ENCODE measurements at regions not wholly inside any gene's neighbourhood (a gene's known extent, or its start where the extent isn't known, plus 50 kb on each side); places are given as distances from the start of the nearest gene placed in this dataset.
A peak's percentile ranks its signal among the peaks of the same experiment; 100 is the strongest.

- Histone ChIP-seq H3K9me3 (ENCODE audit: low read length) (no peaks in the 10 kb centered on the region), H4K20me1 (ENCODE audit: insufficient read depth, low read length) (no peaks in the 10 kb centered on the region), H3F3A (ENCODE audit: insufficient read depth, low read length) (no peaks in the 10 kb centered on the region), H3K79me2 (ENCODE audit: insufficient read depth, low read length) (no peaks in the 10 kb centered on the region), H2AFZ (ENCODE audit: low read length) (no peak overlapping the region), H3K4me1 (ENCODE audit: insufficient read depth, low read length, severe bottlenecking) (peaks cover 47% of the 10 kb centered on the region), H3K36me3 (ENCODE audit: insufficient read depth, low read length) (no peaks in the 10 kb centered on the region; the same call in 1 of the 2 replicates), H3K4me3 (ENCODE audit: low read depth, low read length, poor library complexity, severe bottlenecking) (peak overlapping the region; percentile 43), H3K4me2 (ENCODE audit: low read length) (peak overlapping the region; percentile 70), H3K9ac (ENCODE audit: low read length) (peak overlapping the region; percentile 62), H3K27me3 (ENCODE audit: insufficient read depth, low read length) (no peaks in the 10 kb centered on the region), H3K27ac (ENCODE audit: low read depth, low read length, poor library complexity, severe bottlenecking) (peak overlapping the region; percentile 98), H3K9me2 (ENCODE audit: low read depth, low read length) (no peaks in the 10 kb centered on the region)
- TF ChIP-seq CTCF (IDR thresholded peaks at IDR 0.05; ENCODE audit: low read length) = no peak
- TF ChIP-seq EZH2 (IDR thresholded peaks at IDR 0.05; ENCODE audit: borderline replicate concordance, low read length) = no peak
Measured at GRCh38 chrX:79259073-79259689, 108.0 kb downstream of the ITM2A start.

GRCh38 chrX:79243691-79244090, 99.2 kb downstream of the GPR174 start:
- no peaks in the 10 kb centered on the region for H3K36me3 ChIP-seq (ENCODE audit: insufficient read depth, low read length)
- no peak overlapping the region for H3K4me2 ChIP-seq (ENCODE audit: low read length)
- H3K9me2 ChIP-seq (ENCODE audit: low read depth, low read length) = no peaks in the 10 kb centered on the region
- H3K79me2 ChIP-seq (ENCODE audit: insufficient read depth, low read length) = no peaks in the 10 kb centered on the region
- no peaks in the 10 kb centered on the region for H3K4me1 ChIP-seq (ENCODE audit: insufficient read depth, low read length, severe bottlenecking)
- TF ChIP-seq EZH2 (IDR thresholded peaks at IDR 0.05; ENCODE audit: borderline replicate concordance, low read length) (no peak), CTCF (IDR thresholded peaks at IDR 0.05; ENCODE audit: low read length) (no peak)
- H3K4me3 ChIP-seq (ENCODE audit: low read depth, low read length, poor library complexity, severe bottlenecking) = no peak overlapping the region
- no peaks in the 10 kb centered on the region for H3F3A ChIP-seq (ENCODE audit: insufficient read depth, low read length)
- H2AFZ ChIP-seq (ENCODE audit: low read length) = no peak overlapping the region
- no peaks in the 10 kb centered on the region for H3K27me3 ChIP-seq (ENCODE audit: insufficient read depth, low read length)
- H3K27ac ChIP-seq (ENCODE audit: low read depth, low read length, poor library complexity, severe bottlenecking) = no peak overlapping the region
- H4K20me1 ChIP-seq (ENCODE audit: insufficient read depth, low read length) = no peaks in the 10 kb centered on the region
- H3K9me3 ChIP-seq (ENCODE audit: low read length) = no peaks in the 10 kb centered on the region
- H3K9ac ChIP-seq (ENCODE audit: low read length) = no peak overlapping the region

GRCh38 chrX:79235899-79236298, 91.4 kb downstream of the GPR174 start:
- no peak overlapping the region for H3K27ac ChIP-seq (ENCODE audit: low read depth, low read length, poor library complexity, severe bottlenecking)
- H3K9me3 ChIP-seq (ENCODE audit: low read length) = no peaks in the 10 kb centered on the region
- TF ChIP-seq EZH2 (IDR thresholded peaks at IDR 0.05; ENCODE audit: borderline replicate concordance, low read length) = no peak
- no peaks in the 10 kb centered on the region for H3K9me2 ChIP-seq (ENCODE audit: low read depth, low read length)
- no peak overlapping the region for H3K4me3 ChIP-seq (ENCODE audit: low read depth, low read length, poor library complexity, severe bottlenecking)
- no peaks in the 10 kb centered on the region for H3K27me3 ChIP-seq (ENCODE audit: insufficient read depth, low read length)
- H3K36me3 ChIP-seq (ENCODE audit: insufficient read depth, low read length) = no peaks in the 10 kb centered on the region
- H3K4me2 ChIP-seq (ENCODE audit: low read length) = no peak overlapping the region
- no peaks in the 10 kb centered on the region for H3F3A ChIP-seq (ENCODE audit: insufficient read depth, low read length)
- H4K20me1 ChIP-seq (ENCODE audit: insufficient read depth, low read length) = no peaks in the 10 kb centered on the region
- no peaks in the 10 kb centered on the region for H3K79me2 ChIP-seq (ENCODE audit: insufficient read depth, low read length)
- H2AFZ ChIP-seq (ENCODE audit: low read length) = no peak overlapping the region
- no peaks in the 10 kb centered on the region for H3K4me1 ChIP-seq (ENCODE audit: insufficient read depth, low read length, severe bottlenecking)
- no peak overlapping the region for H3K9ac ChIP-seq (ENCODE audit: low read length)

GRCh38 chrX:79231662-79232061, 87.2 kb downstream of the GPR174 start:
- H3K9me2 ChIP-seq (ENCODE audit: low read depth, low read length) = no peaks in the 10 kb centered on the region
- H3K4me2 ChIP-seq (ENCODE audit: low read length) = no peak overlapping the region
- H3K4me3 ChIP-seq (ENCODE audit: low read depth, low read length, poor library complexity, severe bottlenecking) = no peak overlapping the region
- H3K9ac ChIP-seq (ENCODE audit: low read length) = no peak overlapping the region
- H3K9me3 ChIP-seq (ENCODE audit: low read length) = no peaks in the 10 kb centered on the region
- no peak overlapping the region for H2AFZ ChIP-seq (ENCODE audit: low read length)
- no peak overlapping the region for H3K27ac ChIP-seq (ENCODE audit: low read depth, low read length, poor library complexity, severe bottlenecking)
- H3K36me3 ChIP-seq (ENCODE audit: insufficient read depth, low read length) = no peaks in the 10 kb centered on the region
- no peaks in the 10 kb centered on the region for H4K20me1 ChIP-seq (ENCODE audit: insufficient read depth, low read length)
- H3K27me3 ChIP-seq (ENCODE audit: insufficient read depth, low read length) = no peaks in the 10 kb centered on the region
- no peaks in the 10 kb centered on the region for H3K4me1 ChIP-seq (ENCODE audit: insufficient read depth, low read length, severe bottlenecking)
- H3K79me2 ChIP-seq (ENCODE audit: insufficient read depth, low read length) = no peaks in the 10 kb centered on the region
- H3F3A ChIP-seq (ENCODE audit: insufficient read depth, low read length) = no peaks in the 10 kb centered on the region
- TF ChIP-seq EZH2 (IDR thresholded peaks at IDR 0.05; ENCODE audit: borderline replicate concordance, low read length) (no peak), CTCF (IDR thresholded peaks at IDR 0.05; ENCODE audit: low read length) (no peak)
